HG02840 (cell line): ENCODE measurements at regions not wholly inside any gene's neighbourhood (a gene's known extent, or its start where the extent isn't known, plus 50 kb on each side); places are given as distances from the start of the nearest gene placed in this dataset.
"Not testable (repeated sequence)": the region's sequence is repeated elsewhere in the genome, so short reads cannot be mapped to it uniquely, and the experiment has no call there.

ENCODE experiments used
- ATAC-seq: cut with Tn5 transposase; IDR thresholded peaks from one replicate; pipeline ENCODE4 v1.9.1; 2021; ENCODE audit warnings: mild to moderate bottlenecking, moderate library complexity, moderate number of reproducible peaks; ENCODE audit not compliant: unreplicated experiment, low FRiP score

- no peak for ATAC-seq
Measured at GRCh38 chr3:5348229-5348902, 160.9 kb downstream of the EDEM1 start.

GRCh38 chr3:5349343-5349742 is 161.8 kb downstream of the EDEM1 start:
- ATAC-seq = no peak

GRCh38 chr3:5357089-5357488 is 169.6 kb downstream of the EDEM1 start:
- ATAC-seq = no peak

DNA sequence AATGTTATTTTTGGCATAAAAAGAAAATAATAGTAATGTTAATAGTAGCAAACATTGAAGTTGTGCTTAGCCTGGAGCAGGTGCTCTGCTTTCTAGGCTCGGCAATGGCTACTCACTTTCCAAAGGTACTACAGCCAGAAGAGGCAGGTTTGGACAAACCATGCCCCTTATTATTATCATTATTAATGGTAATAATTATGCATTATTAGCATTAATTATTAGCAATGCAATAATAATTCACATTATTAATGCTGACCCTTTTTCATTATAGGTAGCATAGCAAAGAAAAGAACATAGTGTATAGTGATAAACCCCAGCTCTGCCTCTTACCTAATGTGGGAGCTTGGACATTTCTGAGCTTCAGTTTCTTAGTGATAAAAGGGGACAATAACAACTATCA is 171.4 kb downstream of the EDEM1 start:
- no peak for ATAC-seq

DNA sequence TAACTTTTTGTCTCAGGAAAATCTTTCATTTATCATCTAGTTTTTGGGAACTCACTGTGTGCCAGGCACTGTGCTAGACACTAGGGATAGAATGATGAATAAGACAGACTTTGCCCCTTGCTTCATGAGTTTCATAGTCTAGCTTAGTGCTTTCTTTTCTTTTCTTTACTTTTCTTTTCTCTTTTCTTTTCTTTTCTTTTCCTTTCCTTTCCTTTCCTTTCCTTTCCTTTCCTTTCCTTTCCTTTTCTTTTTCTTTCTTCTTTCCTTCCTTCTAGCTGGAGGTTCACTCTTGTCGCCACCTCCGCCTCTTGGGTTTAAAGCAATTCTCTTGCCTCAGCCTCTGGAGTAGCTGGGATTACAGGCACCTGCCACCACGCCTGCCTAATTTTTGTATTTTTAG is 172.9 kb downstream of the EDEM1 start:
- no peak for ATAC-seq

GRCh38 chr3:5366746-5367145 is 179.2 kb downstream of the EDEM1 start:
- no peak for ATAC-seq

- ATAC-seq = not testable (repeated sequence)
Measured at GRCh38 chr3:5371555-5371954, 184.0 kb downstream of the EDEM1 start.

DNA sequence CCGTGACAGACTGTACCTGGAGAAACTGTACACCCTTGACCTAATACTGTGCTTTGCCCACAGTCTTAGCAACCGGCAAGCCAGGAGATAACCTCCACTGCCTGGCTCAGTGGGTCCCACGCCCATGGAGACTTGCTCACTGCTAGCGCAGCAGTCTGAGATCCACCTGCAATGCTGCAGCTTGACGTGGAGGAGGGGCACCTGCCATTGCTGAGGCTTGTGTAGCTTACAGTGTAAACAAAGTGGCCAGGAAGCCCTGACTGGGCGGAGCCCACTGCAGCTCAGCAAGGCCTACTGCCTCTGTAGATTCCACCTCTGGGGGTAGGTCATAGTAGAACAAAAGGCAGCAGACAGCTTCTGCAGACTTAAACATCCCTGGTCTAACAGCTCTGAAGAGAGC is 189.3 kb downstream of the EDEM1 start:
- ATAC-seq = no peak

DNA sequence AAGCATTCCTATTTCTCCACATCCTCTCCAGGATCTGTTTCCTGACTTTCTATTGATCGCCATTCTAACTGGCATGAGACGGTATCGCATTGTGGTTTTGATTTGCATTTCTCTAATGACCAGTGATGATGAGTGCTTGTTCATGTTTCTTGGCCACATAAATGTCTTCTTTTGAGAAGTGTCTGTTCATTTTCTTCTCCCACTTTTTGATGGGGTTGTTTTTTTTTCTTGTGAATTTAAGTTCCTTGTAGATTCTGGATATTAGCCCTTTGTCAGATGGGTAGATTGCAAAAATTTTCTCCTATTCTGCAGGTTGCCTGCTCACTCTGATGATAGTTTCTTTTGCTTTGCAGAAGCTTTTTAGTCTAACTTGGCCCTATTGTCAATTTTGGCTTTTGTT is 191.8 kb downstream of the EDEM1 start:
- ATAC-seq = not testable (repeated sequence)

DNA sequence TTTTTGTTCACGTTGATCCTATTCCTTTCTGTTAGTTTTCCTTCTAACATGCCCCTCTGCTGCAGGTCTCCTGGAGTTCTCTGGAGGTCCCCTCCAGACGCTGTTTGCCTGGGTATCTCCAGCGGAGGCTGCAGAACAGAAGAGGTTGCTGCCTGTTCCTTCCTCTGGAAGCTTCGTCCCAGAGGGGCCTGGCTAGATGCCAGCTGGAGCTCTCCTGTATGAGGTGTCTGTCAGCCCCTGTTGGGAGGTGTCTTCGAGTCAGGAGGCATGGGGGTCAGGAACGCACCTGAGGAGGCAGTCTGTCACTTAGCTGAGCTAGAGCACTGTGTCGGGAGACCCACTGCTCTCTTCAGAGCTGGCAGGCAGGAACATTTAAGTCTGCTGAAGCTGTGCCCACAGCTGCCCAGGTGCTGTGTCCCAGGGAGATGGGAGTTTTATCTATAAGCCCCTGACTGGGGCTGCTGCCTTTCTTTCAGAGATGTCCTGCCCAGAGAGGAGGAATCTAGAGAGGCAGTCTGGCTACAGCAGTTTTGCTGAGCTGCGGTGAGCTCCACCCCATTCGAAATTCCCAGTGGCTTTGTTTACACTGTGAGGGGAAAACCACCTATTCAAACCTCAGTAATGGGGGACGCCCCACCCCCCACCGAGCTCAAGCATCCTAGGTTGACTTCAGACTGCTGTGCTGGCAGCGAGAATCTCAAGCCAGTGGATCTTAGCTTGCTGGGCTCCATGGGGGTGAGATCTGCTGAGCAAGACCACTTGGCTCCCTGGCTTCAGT is 196.2 kb downstream of the EDEM1 start:
- ATAC-seq = not testable (repeated sequence)

- ATAC-seq = no peak
Measured at GRCh38 chr3:5384557-5385236, 197.2 kb downstream of the EDEM1 start.

DNA sequence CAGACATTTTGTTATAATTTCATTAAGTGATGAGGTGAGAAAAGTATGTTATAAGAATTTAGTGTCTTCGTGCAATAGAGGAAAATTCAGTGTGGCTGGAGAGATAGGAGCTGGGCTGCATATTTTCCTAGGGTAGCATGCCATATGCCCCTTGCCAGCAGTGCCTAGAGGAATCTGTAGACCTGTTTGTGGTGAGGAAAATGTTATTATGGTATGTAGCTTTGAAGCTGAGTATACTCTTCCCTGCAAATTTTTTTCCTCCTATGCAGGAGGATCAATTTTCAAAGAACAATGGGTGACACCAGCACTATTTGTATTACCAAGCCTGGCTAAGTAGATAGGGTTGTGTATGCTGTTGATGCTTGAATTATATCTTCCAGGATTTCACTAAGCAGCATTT is 200.6 kb downstream of the EDEM1 start:
- no peak for ATAC-seq

DNA sequence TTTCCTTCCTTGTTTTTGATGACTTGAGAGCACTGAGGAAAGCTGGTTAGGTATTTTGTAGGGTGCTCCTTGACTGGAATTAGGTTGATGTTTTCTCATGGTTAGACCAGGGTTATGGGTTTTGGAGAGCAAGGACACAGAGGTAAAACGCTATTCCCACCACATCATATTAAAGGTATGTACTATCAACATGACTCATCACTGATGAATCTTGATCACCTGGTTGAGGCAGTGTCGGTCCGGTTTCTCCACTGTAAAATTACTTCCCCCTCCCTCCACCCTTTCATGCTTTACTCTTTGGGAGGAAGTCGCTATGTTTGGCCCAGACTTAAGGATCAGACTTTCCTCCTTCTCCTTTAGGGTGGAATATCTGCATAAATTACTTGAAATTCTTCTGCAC is 201.6 kb downstream of the EDEM1 start:
- no peak for ATAC-seq

GRCh38 chr3:5390221-5390620 is 202.7 kb downstream of the EDEM1 start:
- no peak for ATAC-seq

DNA sequence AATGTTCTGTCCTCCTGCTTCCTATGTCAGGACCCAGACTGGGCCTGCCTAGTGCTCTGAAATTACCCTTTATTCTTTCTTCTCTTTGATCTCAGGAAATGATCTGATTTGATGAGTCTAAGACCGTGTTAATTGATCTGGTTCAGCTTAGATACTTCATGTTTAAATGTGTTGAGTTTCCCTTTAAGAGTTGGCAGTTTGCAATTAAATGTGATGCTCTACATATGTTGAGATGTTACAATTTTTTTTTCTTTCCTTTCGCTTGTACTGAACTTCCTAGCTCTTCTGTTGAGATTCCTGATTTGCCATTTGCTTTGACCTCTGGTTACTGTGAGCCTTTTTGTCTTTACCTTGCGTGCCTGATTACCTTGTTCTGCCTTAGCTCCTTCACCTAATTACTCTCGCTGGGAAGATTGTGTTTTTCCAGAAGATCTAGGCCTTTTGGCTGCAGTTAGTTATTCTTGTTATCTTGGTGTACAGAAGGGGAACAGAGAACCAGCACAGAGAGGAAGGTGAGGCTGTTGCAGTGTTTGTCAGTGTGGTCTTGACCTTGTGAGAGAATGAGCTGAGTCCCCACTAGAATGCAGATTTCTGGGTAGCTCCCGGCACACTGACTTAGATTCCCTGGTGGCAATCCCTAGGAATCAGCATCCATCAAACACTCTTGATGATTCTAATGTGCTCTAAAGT is 203.6 kb downstream of the EDEM1 start:
- ATAC-seq = no peak

- no peak for ATAC-seq
Measured at GRCh38 chr3:5401002-5401401, 213.5 kb downstream of the EDEM1 start.

- ATAC-seq = no peak
Measured at GRCh38 chr3:5404718-5405117, 217.2 kb downstream of the EDEM1 start.

- ATAC-seq = no peak
Measured at GRCh38 chr3:5411786-5412185, 224.3 kb downstream of the EDEM1 start.

GRCh38 chr3:5423076-5423475 is 235.6 kb downstream of the EDEM1 start:
- no peak for ATAC-seq

- ATAC-seq = no peak
Measured at GRCh38 chr3:5423523-5423922, 236.0 kb downstream of the EDEM1 start.

- ATAC-seq = no peak
Measured at GRCh38 chr3:5425371-5425770, 237.9 kb downstream of the EDEM1 start.
